ENCODE measurements at regions not wholly inside any gene's neighbourhood (a gene's known extent, or its start where the extent isn't known, plus 50 kb on each side); places are given as distances from the start of the nearest gene placed in this dataset.

DNA sequence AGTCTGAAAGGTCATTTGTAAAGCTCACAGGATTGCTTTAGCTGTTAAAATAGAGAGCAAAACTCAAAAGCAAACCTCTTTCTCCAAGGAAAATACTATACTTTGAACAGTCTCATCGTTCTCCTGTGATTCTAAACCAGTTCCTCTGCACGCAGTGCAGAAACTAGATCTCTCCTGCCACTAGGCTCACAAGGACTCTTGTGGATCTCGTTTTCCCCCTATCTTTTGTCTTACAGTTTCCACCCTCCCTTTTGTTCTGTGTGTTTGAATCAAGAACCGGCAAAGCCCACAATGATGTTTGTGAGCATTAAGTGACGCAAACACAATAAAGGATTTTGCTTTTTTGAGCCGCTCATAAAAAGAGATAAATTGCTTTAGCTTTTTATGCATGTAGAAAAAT lies 1103.5 kb upstream of the RBFOX1 start:
- H3K4me1 ChIP-seq (ENCODE audit: insufficient read depth, low read length), result no peaks in the 10 kb centered on the region
- BruUV-seq (replicated peaks), result no TSS peak
- ChIA-PET POLR2A (no interaction called here), CTCF (ENCODE audit: low intra/inter-chr PET ratio, low total read pairs) (no interaction called here)
- no peak for FAIRE-seq
- TF ChIP-seq, protein P1, sequence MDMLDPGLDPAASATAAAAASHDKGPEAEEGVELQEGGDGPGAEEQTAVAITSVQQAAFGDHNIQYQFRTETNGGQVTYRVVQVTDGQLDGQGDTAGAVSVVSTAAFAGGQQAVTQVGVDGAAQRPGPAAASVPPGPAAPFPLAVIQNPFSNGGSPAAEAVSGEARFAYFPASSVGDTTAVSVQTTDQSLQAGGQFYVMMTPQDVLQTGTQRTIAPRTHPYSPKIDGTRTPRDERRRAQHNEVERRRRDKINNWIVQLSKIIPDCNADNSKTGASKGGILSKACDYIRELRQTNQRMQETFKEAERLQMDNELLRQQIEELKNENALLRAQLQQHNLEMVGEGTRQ (IDR thresholded peaks at IDR 0.05; ENCODE audit: low read depth, low read length), result no peak
- TF ChIP-seq, protein P1 (CRISPR knock-in tag; IDR thresholded peaks at IDR 0.05; ENCODE audit: borderline replicate concordance), result no peak
- TF ChIP-seq ZFY (CRISPR knock-in tag; IDR thresholded peaks at IDR 0.05) (no peak), ZNF335 (CRISPR knock-in tag; IDR thresholded peaks at IDR 0.05) (no peak), KDM4B (CRISPR knock-in tag; IDR thresholded peaks at IDR 0.05) (no peak), ZNF557 (CRISPR knock-in tag; IDR thresholded peaks at IDR 0.05) (no peak), ZNF790 (CRISPR knock-in tag; IDR thresholded peaks at IDR 0.05; ENCODE audit: borderline replicate concordance) (no peak), ZNF547 (CRISPR knock-in tag; IDR thresholded peaks at IDR 0.05) (no peak)
- TF ChIP-seq, protein P2, sequence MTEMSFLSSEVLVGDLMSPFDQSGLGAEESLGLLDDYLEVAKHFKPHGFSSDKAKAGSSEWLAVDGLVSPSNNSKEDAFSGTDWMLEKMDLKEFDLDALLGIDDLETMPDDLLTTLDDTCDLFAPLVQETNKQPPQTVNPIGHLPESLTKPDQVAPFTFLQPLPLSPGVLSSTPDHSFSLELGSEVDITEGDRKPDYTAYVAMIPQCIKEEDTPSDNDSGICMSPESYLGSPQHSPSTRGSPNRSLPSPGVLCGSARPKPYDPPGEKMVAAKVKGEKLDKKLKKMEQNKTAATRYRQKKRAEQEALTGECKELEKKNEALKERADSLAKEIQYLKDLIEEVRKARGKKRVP (CRISPR knock-in tag; IDR thresholded peaks at IDR 0.05), result no peak
- DNase-seq (ENCODE audit: low spot score), result no peak
- H3K27ac ChIP-seq (ENCODE audit: extremely low read length, insufficient read depth, low read length), result no peak overlapping the region
- in situ Hi-C loops (cut with HindIII; ENCODE audit: extremely low pct_ligation_motif_present, low pct_unique_long_range_greater_than_20kb) (no loop called here), intact Hi-C loops (cut with micrococcal nuclease; ENCODE audit: unreplicated experiment) (no loop called here)
- no peaks in the 10 kb centered on the region for H3K27me3 ChIP-seq (ENCODE audit: control insufficient read depth in 1 of 2, insufficient read depth in 2 of 2, low read length in 2 of 2)
- H3K9ac ChIP-seq (ENCODE audit: insufficient read depth, low read depth, low read length), result no peak overlapping the region
- no peaks in the 10 kb centered on the region for H3K9me3 ChIP-seq (ENCODE audit: low read length)
- H3K4me3 ChIP-seq (replicated peaks in 1 of 3; ENCODE audit: insufficient read depth in 1 of 3, low read depth in 2 of 3, low read length in 3 of 3), result no peak overlapping the region
- H3K36me3 ChIP-seq (replicated peaks in 1 of 2; ENCODE audit: control insufficient read depth in 1 of 2, insufficient read depth in 2 of 2, low read length in 2 of 2), result no peaks in the 10 kb centered on the region
- no peak overlapping the region for H2AFZ ChIP-seq (ENCODE audit: low read length)
- no peaks in the 10 kb centered on the region for H4K20me1 ChIP-seq (ENCODE audit: insufficient read depth, low read length)
- no peak for ATAC-seq
- 10% methylated on average over 6 of the region's 6 CpGs for WGBS (ENCODE audit: low lambda C conversion rate)
- no peak overlapping the region for H3K4me2 ChIP-seq (ENCODE audit: low read depth, low read length)
- no peaks in the 10 kb centered on the region for H3K79me2 ChIP-seq (ENCODE audit: insufficient read depth, low read length)

Measured in HepG2 (cell line).